Mesendoderm (in vitro differentiated cells): ENCODE measurements at regions not wholly inside any gene's neighbourhood (a gene's known extent, or its start where the extent isn't known, plus 50 kb on each side); places are given as distances from the start of the nearest gene placed in this dataset.
A peak's percentile ranks its signal among the peaks of the same experiment; 100 is the strongest.

Experiments
- DNase-seq: peaks from one replicate; pipeline ENCODE4 v3.0.0; 2013
- H2AK5ac ChIP-seq: 2 replicates; pipeline ENCODE4 v1.6.1; 2013; ENCODE audit warnings: low read length, inconsistent platforms
- H2BK120ac ChIP-seq: 2 replicates; pipeline ENCODE4 v1.6.1; 2013; ENCODE audit warnings: low read depth, mild to moderate bottlenecking, low read length, moderate library complexity, mixed read lengths
- H2BK15ac ChIP-seq: replicated peaks from 2 replicates; pipeline ENCODE4 v1.6.1; 2013; ENCODE audit warnings: low read depth, mild to moderate bottlenecking, moderate library complexity
- H2BK5ac ChIP-seq: 2 replicates; pipeline ENCODE4 v1.6.1; 2013; ENCODE audit warnings: low read length, inconsistent platforms
- H3K18ac ChIP-seq: 2 replicates; pipeline ENCODE4 v1.6.1; 2013; ENCODE audit warnings: mild to moderate bottlenecking, low read length, mixed read lengths
- H3K23ac ChIP-seq: one replicate; pipeline ENCODE4 v1.6.1; 2013; ENCODE audit warnings: low read length
- H3K27ac ChIP-seq: 2 replicates; pipeline ENCODE4 v1.5.1; 2013; ENCODE audit warnings: low read depth, mild to moderate bottlenecking, inconsistent platforms, low read length, moderate library complexity
- H3K27me3 ChIP-seq: 2 replicates; pipeline ENCODE4 v1.6.1; 2013; ENCODE audit warnings: low read length, control low read depth, mild to moderate bottlenecking, inconsistent platforms; ENCODE audit not compliant: insufficient read depth, poor library complexity
- H3K36me3 ChIP-seq: 2 replicates; pipeline ENCODE4 v1.6.1; 2013; ENCODE audit warnings: low read length, inconsistent platforms; ENCODE audit not compliant: control insufficient read depth, insufficient read depth
- H3K4ac ChIP-seq: one replicate; pipeline ENCODE4 v1.6.1; 2013; ENCODE audit warnings: low read depth, mild to moderate bottlenecking, low read length, moderate library complexity
- H3K4me1 ChIP-seq: 2 replicates; pipeline ENCODE4 v1.6.1; 2013; ENCODE audit warnings: low read depth, low read length, inconsistent platforms; ENCODE audit not compliant: control insufficient read depth
- H3K4me2 ChIP-seq: 2 replicates; pipeline ENCODE4 v1.6.1; 2013; ENCODE audit warnings: low read length
- H3K4me3 ChIP-seq: 2 replicates; pipeline ENCODE4 v1.5.1; 2013; ENCODE audit warnings: mild to moderate bottlenecking, low read length
- H3K56ac ChIP-seq: one replicate; pipeline ENCODE4 v1.6.1; 2013; ENCODE audit warnings: low read length
- H3K79me1 ChIP-seq: 2 replicates; pipeline ENCODE4 v1.6.1; 2013; ENCODE audit warnings: low read length, inconsistent platforms
- H3K79me2 ChIP-seq: 2 replicates; pipeline ENCODE4 v1.6.1; 2013; ENCODE audit warnings: mild to moderate bottlenecking, low read length; ENCODE audit not compliant: control insufficient read depth, insufficient read depth
- H3K9ac ChIP-seq: 2 replicates; pipeline ENCODE4 v1.6.1; 2013; ENCODE audit warnings: low read length, inconsistent platforms
- H4K5ac ChIP-seq: one replicate; pipeline ENCODE4 v1.6.1; 2013; ENCODE audit warnings: low read length
- H4K8ac ChIP-seq: one replicate; pipeline ENCODE4 v1.6.1; 2013; ENCODE audit warnings: low read depth, mild to moderate bottlenecking, control low read depth, low read length, moderate library complexity
- WGBS: extraction: QIAGEN DNeasy Blood & Tissue Kit; methylation state at CpG from one replicate; pipeline ENCODE4 v1.1.7; 2013; ENCODE audit warnings: low lambda C conversion rate, missing lambda C conversion rate; ENCODE audit not compliant: insufficient coverage; ENCODE audit errors: extremely low coverage; 5-methylcytosine and 5-hydroxymethylcytosine counted together

DNA sequence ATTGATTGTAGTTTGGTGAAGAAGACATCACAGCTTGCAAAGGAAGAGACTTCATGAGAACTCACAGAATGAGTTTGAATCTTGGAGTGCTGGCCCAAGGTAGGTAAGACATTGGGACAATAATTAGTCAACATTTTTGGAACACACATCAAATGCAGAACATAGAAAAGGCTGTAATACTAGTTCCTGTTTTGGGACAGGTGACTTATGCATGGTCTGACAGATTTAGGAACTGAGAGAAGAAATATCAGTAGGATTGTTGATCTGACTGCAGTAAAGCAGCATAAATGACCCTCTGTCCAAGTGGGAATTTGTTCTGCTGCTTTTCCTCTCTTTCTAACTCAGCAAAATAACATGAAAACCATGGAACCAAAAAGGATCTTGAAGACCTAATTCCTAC is 102.3 kb upstream of the MAP3K7 start:
- H2BK15ac ChIP-seq: peak overlapping the region; percentile 6
- no peak overlapping the region for H4K5ac ChIP-seq
- no peak overlapping the region for H3K4me3 ChIP-seq
- no peak overlapping the region for H3K4me2 ChIP-seq
- H2AK5ac ChIP-seq: no peak overlapping the region
- H3K9ac ChIP-seq: no peak overlapping the region
- H3K79me1 ChIP-seq: no peaks in the 10 kb centered on the region
- no peak overlapping the region for H3K4ac ChIP-seq
- no peak overlapping the region for H3K56ac ChIP-seq
- no peak overlapping the region for H2BK5ac ChIP-seq
- no peak overlapping the region for H4K8ac ChIP-seq
- H3K18ac ChIP-seq: no peak overlapping the region
- H2BK120ac ChIP-seq: no peak overlapping the region
- peaks cover 4% of the 10 kb centered on the region for H3K4me1 ChIP-seq
- H3K79me2 ChIP-seq: no peaks in the 10 kb centered on the region
- no peak for DNase-seq
- H3K36me3 ChIP-seq: no peaks in the 10 kb centered on the region
- no peaks in the 10 kb centered on the region for H3K27me3 ChIP-seq
- no peak overlapping the region for H3K27ac ChIP-seq
- H3K23ac ChIP-seq: no peak overlapping the region

DNA sequence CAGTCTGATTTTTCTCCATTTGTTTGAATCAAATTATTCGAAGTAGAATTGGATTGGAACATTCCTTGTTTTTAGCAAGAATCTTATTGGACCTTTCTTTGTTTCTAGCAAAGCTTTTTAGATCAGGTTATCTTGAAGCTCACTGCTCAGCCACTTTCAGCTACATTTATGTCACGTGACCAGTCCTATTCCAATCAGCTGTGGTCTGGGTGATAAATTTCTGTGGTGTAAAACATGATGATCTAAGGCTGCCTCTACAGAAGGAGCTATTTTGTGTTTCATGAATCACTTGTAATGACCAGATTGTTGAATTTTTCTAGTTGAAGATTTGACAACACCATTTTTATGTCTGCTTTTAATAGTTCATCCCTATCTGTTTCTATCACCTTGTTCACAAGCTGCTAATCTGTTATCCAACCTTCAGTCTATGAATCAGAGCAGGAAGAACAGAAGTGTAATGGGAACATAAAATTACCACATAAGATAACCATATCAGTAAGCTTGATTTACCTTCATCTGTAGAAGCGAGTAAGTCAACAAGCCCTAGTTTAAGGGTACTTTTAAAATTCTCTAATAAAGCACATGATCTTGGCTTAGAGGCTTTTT is 101.0 kb upstream of the MAP3K7 start:
- no peak overlapping the region for H3K23ac ChIP-seq
- H3K79me2 ChIP-seq: no peaks in the 10 kb centered on the region
- no peak overlapping the region for H4K8ac ChIP-seq
- H2BK5ac ChIP-seq: no peak overlapping the region
- no peak overlapping the region for H3K4ac ChIP-seq
- H3K27ac ChIP-seq: no peak overlapping the region
- peaks cover 4% of the 10 kb centered on the region for H3K4me1 ChIP-seq
- H3K79me1 ChIP-seq: no peaks in the 10 kb centered on the region
- H2BK15ac ChIP-seq: peak overlapping the region; percentile 78
- H2AK5ac ChIP-seq: no peak overlapping the region
- peak; percentile 23 for DNase-seq
- H3K36me3 ChIP-seq: no peaks in the 10 kb centered on the region
- no peak overlapping the region for H3K4me2 ChIP-seq
- WGBS: no CpG with 5 or more reads among the region's 3 CpGs
- no peak overlapping the region for H4K5ac ChIP-seq
- H3K4me3 ChIP-seq: no peak overlapping the region
- no peak overlapping the region for H2BK120ac ChIP-seq
- no peak overlapping the region for H3K18ac ChIP-seq
- H3K27me3 ChIP-seq: no peaks in the 10 kb centered on the region
- H3K9ac ChIP-seq: no peak overlapping the region
- H3K56ac ChIP-seq: no peak overlapping the region

DNA sequence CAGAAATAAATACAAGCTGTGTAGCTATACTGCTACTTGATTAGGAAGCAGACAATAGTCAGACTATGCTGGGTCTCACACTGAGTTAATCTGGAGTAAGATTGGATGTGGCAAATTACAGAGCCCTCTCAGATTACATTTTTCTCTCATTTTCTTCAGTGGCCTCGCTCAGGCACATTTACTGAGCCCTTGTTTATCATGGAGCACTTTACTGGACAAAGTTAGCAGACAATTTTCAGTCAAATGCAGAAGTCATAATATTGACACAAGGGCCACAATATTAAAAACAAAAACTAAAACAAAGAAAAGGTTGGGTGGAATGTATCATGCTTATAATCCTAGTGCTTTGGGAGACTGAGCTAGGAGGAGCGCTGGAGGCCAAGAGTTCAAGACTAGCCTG is 95.0 kb upstream of the MAP3K7 start:
- peak overlapping the region; percentile 86 for H3K18ac ChIP-seq
- H3K4me1 ChIP-seq: peaks cover 13% of the 10 kb centered on the region
- H4K8ac ChIP-seq: no peak overlapping the region
- H2BK15ac ChIP-seq: no peak overlapping the region
- peak overlapping the region; percentile 74 for H2BK120ac ChIP-seq
- H2BK5ac ChIP-seq: no peak overlapping the region
- no peaks in the 10 kb centered on the region for H3K36me3 ChIP-seq
- no peak overlapping the region for H4K5ac ChIP-seq
- no peak overlapping the region for H3K27ac ChIP-seq
- H3K27me3 ChIP-seq: no peaks in the 10 kb centered on the region
- no peak overlapping the region for H3K9ac ChIP-seq
- peak; percentile 36 for DNase-seq
- H3K4me3 ChIP-seq: no peak overlapping the region
- H3K4me2 ChIP-seq: no peak overlapping the region
- no peak overlapping the region for H3K23ac ChIP-seq
- no CpG with 5 or more reads among the region's 2 CpGs for WGBS
- no peak overlapping the region for H3K4ac ChIP-seq
- no peak overlapping the region for H2AK5ac ChIP-seq
- H3K56ac ChIP-seq: no peak overlapping the region
- no peaks in the 10 kb centered on the region for H3K79me2 ChIP-seq
- H3K79me1 ChIP-seq: no peaks in the 10 kb centered on the region

DNA sequence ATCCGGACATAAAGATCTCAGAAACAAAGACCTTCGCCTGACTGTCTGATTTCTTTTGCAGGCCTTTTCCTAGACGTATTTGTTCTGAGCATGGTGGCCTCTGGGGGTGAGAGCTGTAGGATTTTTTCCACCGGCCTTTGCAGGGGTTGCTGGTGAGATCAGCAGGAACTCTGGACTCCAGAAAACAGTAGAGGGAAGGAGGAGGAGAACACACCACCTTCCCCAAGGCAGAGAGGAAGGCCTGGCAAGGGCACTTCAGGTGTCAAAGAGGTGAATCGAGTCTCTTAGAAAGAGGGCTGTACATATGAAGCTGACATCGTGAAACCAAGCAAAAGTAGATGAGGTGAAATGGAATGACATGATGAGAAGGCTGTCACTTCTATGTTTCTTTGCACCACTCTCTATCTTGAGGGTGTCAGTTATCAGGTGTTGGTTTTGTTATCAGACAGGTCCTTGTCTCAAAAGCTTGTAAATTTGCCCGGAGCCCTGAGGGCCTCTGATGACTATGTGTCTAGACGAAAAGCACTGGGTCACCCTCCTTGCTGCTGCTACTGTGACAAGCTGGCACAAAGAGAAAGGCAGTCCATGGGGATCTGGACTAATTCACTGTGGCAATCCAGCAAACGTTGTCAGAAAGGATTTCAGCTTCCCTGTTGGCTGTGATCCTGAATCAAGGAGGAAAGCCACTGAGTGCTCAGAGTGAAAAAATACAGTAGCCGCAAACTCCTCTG is 91.3 kb upstream of the MAP3K7 start:
- H3K36me3 ChIP-seq: no peaks in the 10 kb centered on the region
- no peaks in the 10 kb centered on the region for H3K27me3 ChIP-seq
- peak overlapping the region; percentile 89 for H3K27ac ChIP-seq
- H3K4ac ChIP-seq: peak overlapping the region; percentile 97
- no peak overlapping the region for H2BK15ac ChIP-seq
- peak overlapping the region; percentile 99 for H2BK5ac ChIP-seq
- peak; percentile 95 for DNase-seq
- H4K5ac ChIP-seq: no peak overlapping the region
- peak overlapping the region; percentile 16 for H3K4me2 ChIP-seq
- peak overlapping the region; percentile 78 for H3K56ac ChIP-seq
- peak overlapping the region; percentile 86 for H3K18ac ChIP-seq
- no peak overlapping the region for H3K23ac ChIP-seq
- no peak overlapping the region for H3K4me3 ChIP-seq
- H3K79me2 ChIP-seq: no peaks in the 10 kb centered on the region
- H3K79me1 ChIP-seq: no peaks in the 10 kb centered on the region
- H3K4me1 ChIP-seq: peaks cover 17% of the 10 kb centered on the region
- peak overlapping the region; percentile 35 for H3K9ac ChIP-seq
- H2AK5ac ChIP-seq: peak overlapping the region; percentile 98
- no peak overlapping the region for H4K8ac ChIP-seq
- peak overlapping the region; percentile 89 for H2BK120ac ChIP-seq
- no CpG with 5 or more reads among the region's 10 CpGs for WGBS

DNA sequence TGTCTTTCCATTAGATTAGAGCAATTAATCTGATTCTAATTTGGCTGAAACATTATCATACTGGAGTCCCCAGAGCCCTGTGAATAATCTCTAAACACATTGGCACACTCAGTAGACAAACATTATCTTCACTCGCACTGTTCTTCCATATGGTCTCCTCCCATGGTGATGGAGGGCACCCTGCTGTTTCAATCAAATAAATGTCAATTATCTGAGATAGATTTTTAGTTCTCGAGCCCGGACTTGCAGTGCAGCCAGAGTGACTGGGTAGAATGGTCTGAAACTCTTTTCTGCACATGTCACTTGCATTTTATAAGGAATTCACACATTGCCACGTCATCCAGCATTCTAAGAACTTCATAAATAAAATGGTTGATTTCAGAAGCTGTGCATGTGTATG is 90.6 kb upstream of the MAP3K7 start:
- Histone ChIP-seq H3K4me3 (no peak overlapping the region), H3K18ac (peak overlapping the region; percentile 86), H3K23ac (no peak overlapping the region), H3K4me1 (peaks cover 17% of the 10 kb centered on the region), H3K4ac (no peak overlapping the region), H4K5ac (no peak overlapping the region), H3K27me3 (no peaks in the 10 kb centered on the region), H2BK120ac (no peak overlapping the region), H2BK5ac (peak overlapping the region; percentile 98), H3K9ac (peak overlapping the region; percentile 35), H4K8ac (no peak overlapping the region), H3K36me3 (no peaks in the 10 kb centered on the region), H2BK15ac (no peak overlapping the region), H3K79me2 (no peaks in the 10 kb centered on the region), H3K79me1 (no peaks in the 10 kb centered on the region), H3K56ac (peak overlapping the region; percentile 78), H3K27ac (peak overlapping the region; percentile 79), H3K4me2 (no peak overlapping the region), H2AK5ac (no peak overlapping the region)
- DNase-seq: peak; percentile 46
- WGBS: no CpG with 5 or more reads among the region's 4 CpGs
